ENCODE measurements at regions not wholly inside any gene's neighbourhood (a gene's known extent, or its start where the extent isn't known, plus 50 kb on each side); places are given as distances from the start of the nearest gene placed in this dataset.
A peak's percentile ranks its signal among the peaks of the same experiment; 100 is the strongest.
"Not testable (repeated sequence)": the region's sequence is repeated elsewhere in the genome, so short reads cannot be mapped to it uniquely, and the experiment has no call there.

DNA sequence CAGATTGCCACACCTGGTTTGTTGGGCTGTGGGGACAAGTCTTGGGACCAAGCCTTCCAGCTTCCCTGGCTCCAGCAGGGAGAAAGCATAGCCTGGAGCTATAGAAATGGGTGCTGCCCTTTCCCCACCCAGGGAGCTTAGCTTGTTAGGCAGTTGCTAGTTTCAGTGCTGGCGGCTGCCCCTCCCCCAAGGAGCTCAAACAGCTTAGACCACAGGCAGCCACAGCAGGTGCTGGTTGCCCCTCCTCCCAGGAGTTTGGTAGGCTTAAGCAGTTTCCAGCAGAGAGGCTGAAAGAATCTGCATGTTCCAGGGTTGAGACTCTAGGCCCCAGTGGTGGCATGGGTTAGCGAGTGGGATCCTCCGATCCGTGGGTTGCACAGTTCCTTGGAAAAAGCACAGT lies 889.7 kb downstream of the IGSF11 start:
- Histone ChIP-seq H3K4me1 (ENCODE audit: control insufficient read depth in 2 of 2, insufficient read depth in 2 of 2, low read length in 2 of 2) (peaks cover 0 to 15% of the 10 kb centered on the region in 2 donors), H3K4me3 (ENCODE audit: low read length in 2 of 2) (no peak overlapping the region), H3K27ac (ENCODE audit: low read depth in 1 of 2, low read length in 1 of 2) (peak overlapping the region in 1 of 2 donors; percentile 71), H3K36me3 (ENCODE audit: control insufficient read depth in 2 of 2, insufficient read depth in 2 of 2, low read length in 1 of 2) (no peaks in the 10 kb centered on the region), H3K9me3 (ENCODE audit: control insufficient read depth in 2 of 2, insufficient read depth in 1 of 2, low read length in 1 of 2) (peaks cover 0 to 12% of the 10 kb centered on the region in 2 donors), H3K27me3 (ENCODE audit: control insufficient read depth in 2 of 2, insufficient read depth in 1 of 2, low read length in 1 of 2) (no peaks in the 10 kb centered on the region)
- WGBS: 93% methylated on average over 4 of the region's 4 CpGs
- DNase-seq (ENCODE audit: low read depth in 6 of 9, low spot score in 9 of 9): peak in 8 of 9 donors; percentile 25 to 92 (median 62)

DNA sequence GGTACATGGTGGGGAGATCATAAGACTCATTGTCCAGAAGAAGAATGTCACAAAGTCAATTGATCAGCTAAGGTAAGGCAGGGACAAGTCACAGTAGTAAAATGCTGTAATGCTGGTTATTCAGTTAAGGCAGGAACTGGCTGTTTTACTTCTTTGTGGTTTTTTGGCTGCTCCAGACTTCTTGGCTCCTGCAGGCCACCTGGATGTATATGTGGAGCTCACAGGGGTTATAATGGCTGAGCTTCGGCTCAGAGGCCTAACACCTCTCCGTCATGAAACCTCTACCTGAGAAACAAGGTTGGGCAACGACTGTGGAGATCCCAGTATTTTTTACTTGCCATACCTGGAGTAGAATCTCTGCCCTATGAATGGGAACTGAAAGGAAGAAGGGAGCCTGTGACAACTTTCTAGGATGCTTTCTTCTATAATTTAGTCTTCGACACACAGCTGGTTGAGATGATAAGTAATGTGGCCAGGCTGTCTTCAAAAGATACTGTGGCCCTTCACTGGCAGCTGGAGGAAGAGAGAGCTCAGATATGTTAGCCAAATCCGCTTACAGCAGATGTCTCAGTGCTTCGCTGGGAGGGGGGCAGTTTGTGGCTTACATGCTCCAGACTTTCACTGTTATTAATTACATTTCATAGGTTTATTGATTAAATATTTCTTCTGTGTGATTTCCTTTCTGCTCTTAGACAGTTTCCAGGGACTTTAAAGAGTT lies 887.8 kb downstream of the IGSF11 start:
- peak overlapping the region in 1 of 2 donors; percentile 23 for H3K27ac ChIP-seq (ENCODE audit: low read depth in 1 of 2, low read length in 1 of 2)
- no peaks in the 10 kb centered on the region for H3K27me3 ChIP-seq (ENCODE audit: control insufficient read depth in 2 of 2, insufficient read depth in 1 of 2, low read length in 1 of 2)
- WGBS: 85% methylated on average over 6 of the region's 6 CpGs
- H3K4me1 ChIP-seq (ENCODE audit: control insufficient read depth in 2 of 2, insufficient read depth in 2 of 2, low read length in 2 of 2): peaks cover 0 to 15% of the 10 kb centered on the region in 2 donors
- no peak overlapping the region for H3K4me3 ChIP-seq (ENCODE audit: low read length in 2 of 2)
- DNase-seq (ENCODE audit: low read depth in 6 of 9, low spot score in 9 of 9): peak in 2 of 9 donors; percentile 24 to 62
- H3K9me3 ChIP-seq (ENCODE audit: control insufficient read depth in 2 of 2, insufficient read depth in 1 of 2, low read length in 1 of 2): peaks cover 0 to 12% of the 10 kb centered on the region in 2 donors
- no peaks in the 10 kb centered on the region for H3K36me3 ChIP-seq (ENCODE audit: control insufficient read depth in 2 of 2, insufficient read depth in 2 of 2, low read length in 1 of 2)

DNA sequence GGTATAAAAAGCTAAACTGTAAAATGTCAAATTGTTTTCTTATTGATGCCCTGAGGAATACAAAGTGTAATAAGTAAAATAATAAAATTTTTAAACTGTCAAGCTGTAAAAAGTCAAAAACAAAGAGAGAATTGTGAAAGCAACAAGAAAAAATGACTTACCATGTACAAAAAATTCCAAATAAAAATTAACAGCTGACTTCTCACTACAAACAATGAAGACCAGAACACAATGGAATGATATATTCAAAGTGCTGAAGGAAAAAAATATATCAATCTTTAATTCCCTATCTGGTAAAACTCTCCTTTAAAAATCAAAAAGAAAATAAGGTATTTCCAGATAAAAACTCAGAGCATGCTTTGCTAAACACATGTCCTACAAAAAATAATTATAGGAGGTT lies 883.5 kb downstream of the IGSF11 start:
- H3K9me3 ChIP-seq (ENCODE audit: control insufficient read depth in 2 of 2, insufficient read depth in 1 of 2, low read length in 1 of 2): no peaks in the 10 kb centered on the region

GRCh38 chr3:118162627-118163588 lies 871.7 kb downstream of the IGSF11 start:
- not testable (repeated sequence) for H3K4me3 ChIP-seq (ENCODE audit: low read length in 2 of 2); H3K36me3 ChIP-seq (ENCODE audit: control insufficient read depth in 2 of 2, insufficient read depth in 2 of 2, low read length in 1 of 2); H3K4me1 ChIP-seq (ENCODE audit: control insufficient read depth in 2 of 2, insufficient read depth in 2 of 2, low read length in 2 of 2)

More for the DNA sequence above, 883.5 kb downstream of the IGSF11 start:
- no peaks in the 10 kb centered on the region for H3K27me3 ChIP-seq (ENCODE audit: control insufficient read depth in 2 of 2, insufficient read depth in 1 of 2, low read length in 1 of 2)
- no peaks in the 10 kb centered on the region for H3K36me3 ChIP-seq (ENCODE audit: control insufficient read depth in 2 of 2, insufficient read depth in 2 of 2, low read length in 1 of 2)
- H3K4me3 ChIP-seq (ENCODE audit: low read length in 2 of 2): no peak overlapping the region
- no peak overlapping the region for H3K27ac ChIP-seq (ENCODE audit: low read depth in 1 of 2, low read length in 1 of 2)
- peaks cover 0 to 3% of the 10 kb centered on the region in 2 donors for H3K4me1 ChIP-seq (ENCODE audit: control insufficient read depth in 2 of 2, insufficient read depth in 2 of 2, low read length in 2 of 2)
- DNase-seq (ENCODE audit: low read depth in 6 of 9, low spot score in 9 of 9): no peak

DNA sequence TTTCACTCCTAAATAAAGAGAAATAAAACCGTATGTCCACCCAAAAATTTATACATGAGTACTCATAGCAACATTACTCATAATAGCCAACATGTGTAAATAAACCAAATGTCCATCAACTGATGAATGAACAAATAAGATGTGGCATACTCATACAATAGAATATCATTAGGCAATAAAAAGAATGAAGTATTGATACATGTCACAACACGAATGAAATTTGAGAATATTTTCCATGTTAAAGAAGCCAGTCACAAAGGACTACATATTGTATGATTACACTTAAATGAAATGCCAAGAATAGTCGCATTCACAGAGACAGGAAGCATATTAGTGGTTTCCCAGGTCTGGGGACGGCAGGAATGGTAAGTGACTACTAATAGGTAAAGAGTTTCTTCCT lies 869.2 kb downstream of the IGSF11 start:
- 70% methylated on average over 4 of the region's 4 CpGs for WGBS
- Histone ChIP-seq H3K36me3 (ENCODE audit: control insufficient read depth in 2 of 2, insufficient read depth in 2 of 2, low read length in 1 of 2) (no peaks in the 10 kb centered on the region), H3K4me1 (ENCODE audit: control insufficient read depth in 2 of 2, insufficient read depth in 2 of 2, low read length in 2 of 2) (no peaks in the 10 kb centered on the region), H3K27ac (ENCODE audit: low read depth in 1 of 2, low read length in 1 of 2) (no peak overlapping the region), H3K4me3 (ENCODE audit: low read length in 2 of 2) (no peak overlapping the region), H3K9me3 (ENCODE audit: control insufficient read depth in 2 of 2, insufficient read depth in 1 of 2, low read length in 1 of 2) (peaks cover 0 to 12% of the 10 kb centered on the region in 2 donors), H3K27me3 (ENCODE audit: control insufficient read depth in 2 of 2, insufficient read depth in 1 of 2, low read length in 1 of 2) (no peaks in the 10 kb centered on the region)
- no peak for DNase-seq (ENCODE audit: low read depth in 6 of 9, low spot score in 9 of 9)

More at GRCh38 chr3:118162627-118163588, 871.7 kb downstream of the IGSF11 start:
- H3K27ac ChIP-seq (ENCODE audit: low read depth in 1 of 2, low read length in 1 of 2); DNase-seq (ENCODE audit: low read depth in 6 of 9, low spot score in 9 of 9); H3K9me3 ChIP-seq (ENCODE audit: control insufficient read depth in 2 of 2, insufficient read depth in 1 of 2, low read length in 1 of 2); H3K27me3 ChIP-seq (ENCODE audit: control insufficient read depth in 2 of 2, insufficient read depth in 1 of 2, low read length in 1 of 2): not testable (repeated sequence)
- 90% methylated on average over 12 of the region's 12 CpGs for WGBS

DNA sequence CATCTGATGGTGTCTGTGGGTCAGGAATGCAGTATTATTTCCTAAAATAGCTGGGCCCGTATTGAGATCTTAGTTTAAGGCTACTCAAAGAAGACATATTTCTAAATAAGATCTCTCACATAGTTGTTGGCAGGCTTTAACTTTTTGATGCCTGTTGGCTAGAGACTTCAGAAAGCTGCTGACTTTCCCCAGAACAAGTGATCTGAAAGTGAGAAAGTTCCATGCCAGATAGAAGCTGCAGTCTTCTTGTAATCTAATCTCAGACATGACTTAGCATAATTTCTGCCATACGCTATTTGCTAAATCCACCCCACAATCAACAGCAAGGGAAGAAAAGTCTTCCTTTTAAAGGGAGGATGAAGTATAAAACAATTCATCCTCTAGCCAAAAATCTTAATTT lies 867.1 kb downstream of the IGSF11 start:
- Histone ChIP-seq H3K4me1 (ENCODE audit: control insufficient read depth in 2 of 2, insufficient read depth in 2 of 2, low read length in 2 of 2) (no peaks in the 10 kb centered on the region), H3K27ac (ENCODE audit: low read depth in 1 of 2, low read length in 1 of 2) (no peak overlapping the region), H3K27me3 (ENCODE audit: control insufficient read depth in 2 of 2, insufficient read depth in 1 of 2, low read length in 1 of 2) (no peaks in the 10 kb centered on the region), H3K4me3 (ENCODE audit: low read length in 2 of 2) (no peak overlapping the region), H3K9me3 (ENCODE audit: control insufficient read depth in 2 of 2, insufficient read depth in 1 of 2, low read length in 1 of 2) (peaks cover 3 to 25% of the 10 kb centered on the region in 2 donors), H3K36me3 (ENCODE audit: control insufficient read depth in 2 of 2, insufficient read depth in 2 of 2, low read length in 1 of 2) (no peaks in the 10 kb centered on the region)
- 87% methylated on average over 2 of the region's 2 CpGs for WGBS
- no peak for DNase-seq (ENCODE audit: low read depth in 6 of 9, low spot score in 9 of 9)

DNA sequence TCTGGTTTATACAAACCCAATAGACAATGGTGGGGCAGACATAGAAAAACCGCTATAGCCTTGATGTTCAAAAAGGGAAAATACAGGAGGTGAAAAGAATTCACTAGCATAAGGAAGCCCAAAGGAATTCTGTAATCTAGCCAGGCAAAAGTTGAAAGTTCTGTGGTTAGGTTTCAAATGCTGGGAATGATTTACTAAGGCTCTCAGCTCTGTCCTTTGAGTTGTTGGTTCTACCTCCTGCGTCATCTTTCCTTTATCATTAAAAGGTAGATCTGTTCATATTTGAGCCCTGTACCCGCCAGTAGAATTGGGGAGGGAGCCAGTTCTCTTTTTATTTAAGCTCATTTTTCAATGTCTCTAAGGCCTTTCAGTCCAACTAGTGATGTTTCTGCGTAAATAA lies 866.5 kb downstream of the IGSF11 start:
- H3K36me3 ChIP-seq (ENCODE audit: control insufficient read depth in 2 of 2, insufficient read depth in 2 of 2, low read length in 1 of 2): no peaks in the 10 kb centered on the region
- H3K27me3 ChIP-seq (ENCODE audit: control insufficient read depth in 2 of 2, insufficient read depth in 1 of 2, low read length in 1 of 2): no peaks in the 10 kb centered on the region
- peaks cover 3 to 20% of the 10 kb centered on the region in 2 donors for H3K9me3 ChIP-seq (ENCODE audit: control insufficient read depth in 2 of 2, insufficient read depth in 1 of 2, low read length in 1 of 2)
- H3K27ac ChIP-seq (ENCODE audit: low read depth in 1 of 2, low read length in 1 of 2): no peak overlapping the region
- DNase-seq (ENCODE audit: low read depth in 6 of 9, low spot score in 9 of 9): no peak
- H3K4me1 ChIP-seq (ENCODE audit: control insufficient read depth in 2 of 2, insufficient read depth in 2 of 2, low read length in 2 of 2): no peaks in the 10 kb centered on the region
- WGBS: 77% methylated on average over 4 of the region's 4 CpGs
- H3K4me3 ChIP-seq (ENCODE audit: low read length in 2 of 2): no peak overlapping the region

GRCh38 chr3:118171236-118171852 lies 863.3 kb downstream of the IGSF11 start:
- DNase-seq (ENCODE audit: low read depth in 6 of 9, low spot score in 9 of 9): no peak
- no peak overlapping the region for H3K4me3 ChIP-seq (ENCODE audit: low read length in 2 of 2)
- no peak overlapping the region for H3K27ac ChIP-seq (ENCODE audit: low read depth in 1 of 2, low read length in 1 of 2)
- no peaks in the 10 kb centered on the region for H3K4me1 ChIP-seq (ENCODE audit: control insufficient read depth in 2 of 2, insufficient read depth in 2 of 2, low read length in 2 of 2)
- peaks cover 3 to 20% of the 10 kb centered on the region in 2 donors for H3K9me3 ChIP-seq (ENCODE audit: control insufficient read depth in 2 of 2, insufficient read depth in 1 of 2, low read length in 1 of 2)
- WGBS: 97% methylated on average over 35 of the region's 35 CpGs
- H3K27me3 ChIP-seq (ENCODE audit: control insufficient read depth in 2 of 2, insufficient read depth in 1 of 2, low read length in 1 of 2): no peaks in the 10 kb centered on the region
- H3K36me3 ChIP-seq (ENCODE audit: control insufficient read depth in 2 of 2, insufficient read depth in 2 of 2, low read length in 1 of 2): no peaks in the 10 kb centered on the region

- Histone ChIP-seq H3K4me1 (ENCODE audit: control insufficient read depth in 2 of 2, insufficient read depth in 2 of 2, low read length in 2 of 2) (no peaks in the 10 kb centered on the region), H3K27me3 (ENCODE audit: control insufficient read depth in 2 of 2, insufficient read depth in 1 of 2, low read length in 1 of 2) (no peaks in the 10 kb centered on the region), H3K9me3 (ENCODE audit: control insufficient read depth in 2 of 2, insufficient read depth in 1 of 2, low read length in 1 of 2) (no peaks in the 10 kb centered on the region), H3K36me3 (ENCODE audit: control insufficient read depth in 2 of 2, insufficient read depth in 2 of 2, low read length in 1 of 2) (no peaks in the 10 kb centered on the region), H3K4me3 (ENCODE audit: low read length in 2 of 2) (no peak overlapping the region), H3K27ac (ENCODE audit: low read depth in 1 of 2, low read length in 1 of 2) (no peak overlapping the region)
- DNase-seq (ENCODE audit: low read depth in 6 of 9, low spot score in 9 of 9): peak in 1 of 9 donors; percentile 2
Observed at GRCh38 chr3:118180853-118181252, 853.8 kb downstream of the IGSF11 start.
